ENCODE measurements at regions not wholly inside any gene's neighbourhood (a gene's known extent, or its start where the extent isn't known, plus 50 kb on each side); places are given as distances from the start of the nearest gene placed in this dataset.

DNA sequence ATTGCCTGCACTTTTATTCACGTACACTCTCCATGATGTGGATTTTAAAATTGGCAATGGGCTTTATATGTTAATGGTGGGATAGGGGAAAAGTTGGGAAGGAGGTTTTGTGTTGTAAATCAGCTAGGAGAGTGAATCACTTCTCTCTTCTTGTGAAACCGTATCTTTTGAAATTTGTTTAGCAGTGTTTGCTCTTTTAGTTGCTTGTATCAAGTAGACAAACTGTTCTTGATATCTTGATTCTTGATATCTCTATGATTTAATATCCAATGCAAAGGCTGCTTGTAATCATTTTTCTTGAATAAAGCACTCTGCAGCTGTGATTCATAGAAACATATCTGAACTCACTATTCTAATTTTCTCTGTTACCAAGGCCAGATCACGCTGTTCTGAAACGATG, 615.1 kb downstream of the CCER1 start:
- TF ChIP-seq, protein P1, sequence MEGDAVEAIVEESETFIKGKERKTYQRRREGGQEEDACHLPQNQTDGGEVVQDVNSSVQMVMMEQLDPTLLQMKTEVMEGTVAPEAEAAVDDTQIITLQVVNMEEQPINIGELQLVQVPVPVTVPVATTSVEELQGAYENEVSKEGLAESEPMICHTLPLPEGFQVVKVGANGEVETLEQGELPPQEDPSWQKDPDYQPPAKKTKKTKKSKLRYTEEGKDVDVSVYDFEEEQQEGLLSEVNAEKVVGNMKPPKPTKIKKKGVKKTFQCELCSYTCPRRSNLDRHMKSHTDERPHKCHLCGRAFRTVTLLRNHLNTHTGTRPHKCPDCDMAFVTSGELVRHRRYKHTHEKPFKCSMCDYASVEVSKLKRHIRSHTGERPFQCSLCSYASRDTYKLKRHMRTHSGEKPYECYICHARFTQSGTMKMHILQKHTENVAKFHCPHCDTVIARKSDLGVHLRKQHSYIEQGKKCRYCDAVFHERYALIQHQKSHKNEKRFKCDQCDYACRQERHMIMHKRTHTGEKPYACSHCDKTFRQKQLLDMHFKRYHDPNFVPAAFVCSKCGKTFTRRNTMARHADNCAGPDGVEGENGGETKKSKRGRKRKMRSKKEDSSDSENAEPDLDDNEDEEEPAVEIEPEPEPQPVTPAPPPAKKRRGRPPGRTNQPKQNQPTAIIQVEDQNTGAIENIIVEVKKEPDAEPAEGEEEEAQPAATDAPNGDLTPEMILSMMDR (IDR thresholded peaks at IDR 0.05; ENCODE audit: low read depth, low read length), result no peak
- H3K4me3 ChIP-seq (ENCODE audit: low read depth, low read length), result no peak overlapping the region
- no peaks in the 10 kb centered on the region for H3K27me3 ChIP-seq (ENCODE audit: insufficient read depth, low read depth, severe bottlenecking)

DNA sequence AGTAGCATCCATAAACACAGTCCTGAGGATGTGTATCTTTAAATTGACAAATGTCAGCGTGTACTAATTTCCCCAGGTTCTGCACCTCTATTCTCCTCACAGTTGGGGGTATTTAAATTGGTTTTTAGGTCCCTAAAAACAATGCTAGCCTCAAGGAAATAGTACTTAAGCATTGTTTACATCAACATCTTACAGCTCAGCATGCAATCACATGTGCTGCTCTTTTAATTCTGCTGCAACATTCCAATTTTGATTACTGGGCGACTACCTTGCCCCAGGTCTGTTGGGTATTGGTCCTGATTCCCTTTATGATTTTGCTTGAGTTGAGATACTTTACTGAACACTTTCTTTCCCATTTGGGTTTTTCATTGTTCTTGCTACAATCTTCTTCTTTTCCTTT, 616.6 kb downstream of the CCER1 start:
- Histone ChIP-seq H3K27ac (no peak overlapping the region), H3K27me3 (ENCODE audit: insufficient read depth, low read depth, severe bottlenecking) (no peaks in the 10 kb centered on the region), H3K9me3 (ENCODE audit: severe bottlenecking) (no peaks in the 10 kb centered on the region), H3K4me3 (ENCODE audit: low read depth, low read length) (no peak overlapping the region), H3K36me3 (no peaks in the 10 kb centered on the region)
- TF ChIP-seq, protein P1 (IDR thresholded peaks at IDR 0.05; ENCODE audit: low read depth, low read length), result no peak
- no peak for DNase-seq

More for the DNA sequence above, 615.1 kb downstream of the CCER1 start:
- Histone ChIP-seq H3K36me3 (no peaks in the 10 kb centered on the region), H3K9me3 (ENCODE audit: severe bottlenecking) (no peaks in the 10 kb centered on the region), H3K27ac (no peak overlapping the region)
- no peak for DNase-seq

- H3K27ac ChIP-seq, result no peak overlapping the region
- no peaks in the 10 kb centered on the region for H3K27me3 ChIP-seq (ENCODE audit: insufficient read depth, low read depth, severe bottlenecking)
- no peak for DNase-seq
- H3K36me3 ChIP-seq, result no peaks in the 10 kb centered on the region
- H3K4me3 ChIP-seq (ENCODE audit: low read depth, low read length), result no peak overlapping the region
- H3K9me3 ChIP-seq (ENCODE audit: severe bottlenecking), result no peaks in the 10 kb centered on the region
- TF ChIP-seq, protein P1 (IDR thresholded peaks at IDR 0.05; ENCODE audit: low read depth, low read length), result no peak
Measured at GRCh38 chr12:90337018-90337417, 618.0 kb downstream of the CCER1 start.

- Histone ChIP-seq H3K27ac (no peak overlapping the region), H3K27me3 (ENCODE audit: insufficient read depth, low read depth, severe bottlenecking) (no peaks in the 10 kb centered on the region), H3K36me3 (no peaks in the 10 kb centered on the region), H3K9me3 (ENCODE audit: severe bottlenecking) (no peaks in the 10 kb centered on the region), H3K4me3 (ENCODE audit: low read depth, low read length) (no peak overlapping the region)
- TF ChIP-seq, protein P1 (IDR thresholded peaks at IDR 0.05; ENCODE audit: low read depth, low read length), result no peak
- no peak for DNase-seq
Measured at GRCh38 chr12:90335566-90335965, 619.4 kb downstream of the CCER1 start.

DNA sequence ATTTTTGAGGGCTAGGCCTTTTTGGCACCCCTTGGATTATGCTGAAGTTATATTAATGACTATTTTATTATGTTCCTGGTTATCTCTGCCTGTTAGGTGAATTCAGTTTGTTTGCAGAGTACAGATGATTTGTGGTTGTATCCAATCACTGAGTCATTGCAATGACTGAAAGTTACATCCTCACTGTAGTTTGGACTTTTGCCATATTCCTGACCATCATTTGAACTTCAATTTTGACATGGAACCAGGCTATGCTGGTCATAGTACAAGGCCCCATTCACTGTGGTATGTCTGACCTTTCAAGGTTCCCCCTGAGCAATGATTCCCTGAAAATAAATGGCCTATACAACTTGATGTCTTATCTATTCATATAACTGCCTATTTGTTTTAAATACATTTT, 621.0 kb downstream of the CCER1 start:
- no peak for DNase-seq
- Histone ChIP-seq H3K27ac (no peak overlapping the region), H3K4me3 (ENCODE audit: low read depth, low read length) (no peak overlapping the region), H3K27me3 (ENCODE audit: insufficient read depth, low read depth, severe bottlenecking) (no peaks in the 10 kb centered on the region), H3K36me3 (no peaks in the 10 kb centered on the region), H3K9me3 (ENCODE audit: severe bottlenecking) (no peaks in the 10 kb centered on the region)
- TF ChIP-seq, protein P1 (IDR thresholded peaks at IDR 0.05; ENCODE audit: low read depth, low read length), result no peak

DNA sequence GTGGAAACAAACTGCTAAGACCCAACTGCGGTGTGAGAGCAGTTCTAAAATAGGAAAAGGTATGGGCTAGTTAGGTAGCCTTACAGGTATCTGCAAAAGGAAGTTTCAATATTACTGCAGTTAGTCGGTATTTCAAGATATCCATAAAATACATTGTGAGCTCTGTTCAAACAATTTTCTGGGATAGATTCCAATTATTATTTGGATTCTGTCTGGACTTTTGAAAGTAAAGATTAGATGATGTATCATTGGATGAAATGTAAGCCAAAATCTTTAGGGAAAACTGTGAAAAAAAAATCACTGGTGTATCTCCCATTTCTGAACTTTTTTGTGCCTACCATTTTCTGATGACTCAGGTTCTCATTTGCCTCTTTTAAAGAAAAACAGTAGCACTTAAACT, 621.6 kb downstream of the CCER1 start:
- Histone ChIP-seq H3K4me3 (ENCODE audit: low read depth, low read length) (no peak overlapping the region), H3K27me3 (ENCODE audit: insufficient read depth, low read depth, severe bottlenecking) (no peaks in the 10 kb centered on the region), H3K36me3 (no peaks in the 10 kb centered on the region), H3K27ac (no peak overlapping the region), H3K9me3 (ENCODE audit: severe bottlenecking) (no peaks in the 10 kb centered on the region)
- DNase-seq, result no peak
- TF ChIP-seq, protein P1 (IDR thresholded peaks at IDR 0.05; ENCODE audit: low read depth, low read length), result no peak
